Spleen (tissue), 11 donors: ENCODE measurements at regions not wholly inside any gene's neighbourhood (a gene's known extent, or its start where the extent isn't known, plus 50 kb on each side); places are given as distances from the start of the nearest gene placed in this dataset.

ENCODE experiments used
- DNase-seq: peaks from one replicate; pipeline ENCODE4 v3.0.0-alpha.2; 2020
- H3K27ac ChIP-seq, 8 donors: fragments of 200-600 bp; sonication (generic) in 7 of 8; 1 replicate in 4 of 8; 2 replicates in 4 of 8; pipeline versions ENCODE4 v1.5.0 to v1.8.0; 2016 to 2021; ENCODE audit warnings: inconsistent platforms in 4 of 8, mild to moderate bottlenecking in 4 of 8, moderate library complexity in 1 of 8
- H3K27me3 ChIP-seq, 7 donors: fragments of 200-600 bp; sonication (generic) in 6 of 7; replicated peaks in 1 of 7; 1 replicate in 4 of 7; 2 replicates in 3 of 7; pipeline versions ENCODE4 v1.5.0 to v1.8.0; 2016 to 2021; ENCODE audit warnings: inconsistent platforms in 3 of 7, mild to moderate bottlenecking in 1 of 7
- H3K36me3 ChIP-seq, 6 donors: fragments of 200-600 bp; sonication (generic) in 5 of 6; 1 replicate in 4 of 6; 2 replicates in 2 of 6; pipeline versions ENCODE4 v1.5.0 to v1.8.0; 2016 to 2021; ENCODE audit warnings: inconsistent platforms in 2 of 6
- H3K4me1 ChIP-seq, 6 donors: fragments of 200-600 bp; sonication (generic) in 5 of 6; 1 replicate in 3 of 6; 2 replicates in 3 of 6; pipeline versions ENCODE4 v1.5.0 to v1.8.0; 2016 to 2021; ENCODE audit warnings: inconsistent platforms in 3 of 6
- H3K4me3 ChIP-seq, 8 donors: fragments of 200-600 bp; sonication (generic) in 7 of 8; 1 replicate in 4 of 8; 2 replicates in 4 of 8; pipeline versions ENCODE4 v1.5.0 to v1.8.0; 2016 to 2021; ENCODE audit warnings: inconsistent platforms in 4 of 8, mild to moderate bottlenecking in 4 of 8, moderate library complexity in 2 of 8
- H3K9me3 ChIP-seq, 8 donors: fragments of 200-600 bp; sonication (generic) in 7 of 8; 1 replicate in 4 of 8; 2 replicates in 4 of 8; pipeline versions ENCODE4 v1.5.0 to v1.8.0; 2016 to 2021; ENCODE audit warnings: inconsistent platforms in 4 of 8
- CTCF ChIP-seq, 11 experiments: fragments of 200-600 bp in 7 of 11; fragments of 450-650 bp in 4 of 11; sonication (generic) in 4 of 11; IDR thresholded peaks in 8 of 11; conservative IDR thresholded peaks in 3 of 11; 1 replicate in 7 of 11; 2 replicates in 4 of 11; pipeline versions ENCODE4 v1.4.0 to v1.8.0; 2016 to 2021; ENCODE audit warnings: antibody characterized with exemption in 11 of 11, inconsistent platforms in 4 of 11, mild to moderate bottlenecking in 1 of 11
- POLR2A ChIP-seq, 3 donors: fragments of 450-650 bp; IDR thresholded peaks; one replicate each; pipeline ENCODE4 v1.5.1; 2017; ENCODE audit warnings: antibody characterized with exemption in 3 of 3, mild to moderate bottlenecking in 1 of 3
- POLR2AphosphoS5 ChIP-seq, 3 donors: sonication (generic); formaldehyde crosslinking; IDR thresholded peaks; one replicate each; pipeline ENCODE4 v1.5.1; 2017; ENCODE audit warnings: antibody characterized with exemption in 3 of 3
- WGBS, 5 donors: extraction: QIAGEN DNeasy Blood & Tissue Kit in 3 of 5; methylation state at CpG; one replicate each; pipeline versions ENCODE4 v1.1.5 to v1.1.7; 2013 to 2018; 5-methylcytosine and 5-hydroxymethylcytosine counted together
- intact Hi-C: fragments of 100-400 bp; cut with DNase I; formaldehyde crosslinking; loops from one replicate; pipeline ENCODE4 v1.15.0; 2023; ENCODE audit warnings: low total_unique reads
- donor health status: healthy with polysubstance abuse.
- donor health status: DM: no; HTN: no; CAD: no; lungs with moderate emphysema.
- donor health status: DM: no; HTN: no; CAD: no.
- donor health status: Bipolar disorder and iron deficiency.
- donor health status: healthy.
- donor health status: DM: no; HTN: no; CAD: no.
- donor health status: DM: yes; HTN: yes; CAD: no.

DNA sequence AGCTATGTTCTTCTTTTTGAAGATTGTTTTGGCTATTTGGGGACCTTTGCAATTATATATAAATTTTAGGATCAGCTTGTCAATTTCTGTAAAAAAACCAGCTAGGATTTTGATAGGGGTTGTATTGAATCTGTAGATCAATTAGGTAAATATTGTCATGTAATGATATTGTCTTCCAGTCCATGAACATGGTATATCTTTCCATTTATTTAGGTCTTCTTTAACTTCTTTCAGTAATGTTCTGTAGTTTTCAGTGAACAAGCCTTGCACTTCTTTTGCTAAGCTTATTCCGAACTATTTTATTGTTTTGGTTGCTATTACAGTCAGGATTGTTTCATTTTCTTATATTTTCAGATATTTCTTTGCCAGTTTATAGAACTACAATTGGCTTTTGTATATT, 175.8 kb upstream of the RARB start:
- H3K9me3 ChIP-seq: peaks cover 0 to 68% (median 50%) of the 10 kb centered on the region in 8 donors
- no peak overlapping the region for H3K4me3 ChIP-seq
- no peaks in the 10 kb centered on the region for H3K27me3 ChIP-seq
- H3K4me1 ChIP-seq: no peaks in the 10 kb centered on the region
- DNase-seq: no peak
- no peak overlapping the region for H3K27ac ChIP-seq
- TF ChIP-seq POLR2A (IDR thresholded peaks at IDR 0.05): no peak
- TF ChIP-seq POLR2AphosphoS5 (IDR thresholded peaks at IDR 0.05): no peak
- TF ChIP-seq CTCF (IDR thresholded peaks at IDR 0.05 in 8 of 11, conservative IDR thresholded peaks at IDR 0.05 in 3 of 11): no peak
- no peaks in the 10 kb centered on the region for H3K36me3 ChIP-seq
- WGBS, 5 donors: 69 to 90% (median 76%) methylated on average over 1 of the region's 1 CpG
- intact Hi-C loops: no loop called here

- H3K4me1 ChIP-seq: no peaks in the 10 kb centered on the region
- H3K9me3 ChIP-seq: peaks cover 0 to 21% (median 13%) of the 10 kb centered on the region in 8 donors
- TF ChIP-seq POLR2A (IDR thresholded peaks at IDR 0.05): no peak
- no peak for TF ChIP-seq POLR2AphosphoS5 (IDR thresholded peaks at IDR 0.05)
- no peak for TF ChIP-seq CTCF (IDR thresholded peaks at IDR 0.05 in 8 of 11, conservative IDR thresholded peaks at IDR 0.05 in 3 of 11)
- intact Hi-C loops: no loop called here
- no peak overlapping the region for H3K27ac ChIP-seq
- no peak for DNase-seq
- H3K36me3 ChIP-seq: no peaks in the 10 kb centered on the region
- no peaks in the 10 kb centered on the region for H3K27me3 ChIP-seq
- WGBS, 5 donors: 66 to 76% (median 69%) methylated on average over 2 of the region's 2 CpGs
- no peak overlapping the region for H3K4me3 ChIP-seq
Observed at GRCh38 chr3:25257026-25257425, 171.0 kb upstream of the RARB start.

GRCh38 chr3:25259871-25260270, 168.2 kb upstream of the RARB start:
- WGBS, 5 donors: 28 to 37% (median 36%) methylated on average over 3 of the region's 3 CpGs
- H3K4me3 ChIP-seq: no peak overlapping the region
- H3K36me3 ChIP-seq: no peaks in the 10 kb centered on the region
- TF ChIP-seq POLR2A (IDR thresholded peaks at IDR 0.05): no peak
- no peak for TF ChIP-seq POLR2AphosphoS5 (IDR thresholded peaks at IDR 0.05)
- no peak for TF ChIP-seq CTCF (IDR thresholded peaks at IDR 0.05 in 8 of 11, conservative IDR thresholded peaks at IDR 0.05 in 3 of 11)
- H3K27ac ChIP-seq: no peak overlapping the region
- H3K4me1 ChIP-seq: no peaks in the 10 kb centered on the region
- DNase-seq: no peak
- no peaks in the 10 kb centered on the region for H3K27me3 ChIP-seq
- H3K9me3 ChIP-seq: peaks cover 0 to 7% (median 0%) of the 10 kb centered on the region in 8 donors
- intact Hi-C loops: no loop called here

- H3K4me3 ChIP-seq: no peak overlapping the region
- DNase-seq: no peak
- intact Hi-C loops: no loop called here
- H3K4me1 ChIP-seq: no peaks in the 10 kb centered on the region
- WGBS, 5 donors: 73 to 84% (median 79%) methylated on average over 6 of the region's 6 CpGs
- H3K27ac ChIP-seq: no peak overlapping the region
- no peaks in the 10 kb centered on the region for H3K27me3 ChIP-seq
- no peak for TF ChIP-seq POLR2A (IDR thresholded peaks at IDR 0.05)
- TF ChIP-seq CTCF (IDR thresholded peaks at IDR 0.05 in 8 of 11, conservative IDR thresholded peaks at IDR 0.05 in 3 of 11): no peak
- TF ChIP-seq POLR2AphosphoS5 (IDR thresholded peaks at IDR 0.05): no peak
- H3K36me3 ChIP-seq: no peaks in the 10 kb centered on the region
- peaks cover 0 to 7% (median 0%) of the 10 kb centered on the region in 8 donors for H3K9me3 ChIP-seq
Observed at GRCh38 chr3:25262322-25262721, 165.7 kb upstream of the RARB start.
